Epithelial cell of proximal tubule (primary cell): ENCODE measurements at regions not wholly inside any gene's neighbourhood (a gene's known extent, or its start where the extent isn't known, plus 50 kb on each side); places are given as distances from the start of the nearest gene placed in this dataset.

Experiments used
- DNase-seq: peaks from one replicate; pipeline ENCODE4 v3.0.0-alpha.2; 2011; ENCODE audit warnings: low read depth
- H3K4me3 ChIP-seq: 2 replicates; pipeline ENCODE4 v1.5.1; 2011; ENCODE audit warnings: low read depth, mild to moderate bottlenecking, low read length
- CTCF ChIP-seq: conservative IDR thresholded peaks from 2 replicates; pipeline ENCODE4 v1.5.1; 2012; ENCODE audit warnings: low read depth, mild to moderate bottlenecking, low read length

DNA sequence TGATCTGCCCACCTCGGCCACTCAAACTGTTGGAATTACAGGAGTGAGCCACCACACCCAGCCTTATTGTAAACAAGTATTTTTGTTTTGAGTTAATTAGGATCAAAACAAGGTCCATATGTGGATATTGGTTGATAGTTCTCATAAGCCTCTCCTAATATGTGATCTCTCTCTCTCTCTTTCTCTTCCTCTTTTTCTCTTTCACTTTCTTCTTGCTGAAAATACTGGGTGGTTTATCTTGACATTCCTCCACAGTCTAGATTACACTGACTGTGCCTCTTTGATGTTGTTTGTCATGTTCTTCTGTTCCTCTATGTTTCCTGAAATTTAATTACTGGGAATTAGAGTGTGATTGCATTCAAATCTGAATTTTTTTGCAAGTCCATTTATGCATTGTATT lies 547.5 kb upstream of the NRXN1 start:
- DNase-seq: no peak
- no peak overlapping the region for H3K4me3 ChIP-seq
- TF ChIP-seq CTCF: no peak

DNA sequence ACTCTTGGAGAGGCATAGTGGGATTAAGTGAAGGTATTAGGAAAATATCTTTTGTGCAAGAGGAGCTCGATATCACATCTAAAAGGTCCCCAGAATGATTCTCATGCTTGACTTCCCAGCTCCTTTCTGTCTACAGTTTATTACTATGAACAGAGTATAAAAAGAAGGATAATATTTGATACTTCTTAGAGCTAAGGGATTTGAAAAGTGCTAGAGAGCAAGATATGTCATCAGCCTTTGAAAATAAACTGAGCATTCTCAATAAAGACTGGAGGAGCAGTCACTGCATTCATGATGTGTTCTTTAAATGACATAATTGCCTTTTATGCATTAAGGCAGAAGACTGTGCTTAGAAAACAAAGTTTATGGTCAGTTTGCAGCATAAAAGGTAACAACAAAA lies 543.2 kb upstream of the NRXN1 start:
- no peak for DNase-seq
- no peak for TF ChIP-seq CTCF
- no peak overlapping the region for H3K4me3 ChIP-seq

DNA sequence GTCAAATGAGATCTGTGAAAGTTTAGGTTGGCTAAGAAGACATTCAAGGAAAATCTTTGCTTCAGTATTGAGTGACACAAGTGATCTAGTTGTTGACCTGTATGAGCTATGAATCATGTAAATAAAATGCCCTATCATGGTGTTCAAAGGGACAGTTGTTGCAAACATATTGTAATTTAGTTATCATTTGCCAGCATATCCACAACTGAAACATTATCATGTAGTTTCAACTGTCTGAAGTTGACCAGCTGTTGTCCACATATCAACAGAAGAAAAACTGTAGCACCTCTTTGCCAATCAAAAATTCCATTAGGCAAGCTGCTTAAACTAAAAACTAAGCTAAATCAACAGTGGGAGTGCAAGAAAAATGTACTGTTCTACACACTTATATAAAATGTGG lies 527.1 kb upstream of the NRXN1 start:
- DNase-seq: no peak
- H3K4me3 ChIP-seq: no peak overlapping the region
- TF ChIP-seq CTCF: no peak

DNA sequence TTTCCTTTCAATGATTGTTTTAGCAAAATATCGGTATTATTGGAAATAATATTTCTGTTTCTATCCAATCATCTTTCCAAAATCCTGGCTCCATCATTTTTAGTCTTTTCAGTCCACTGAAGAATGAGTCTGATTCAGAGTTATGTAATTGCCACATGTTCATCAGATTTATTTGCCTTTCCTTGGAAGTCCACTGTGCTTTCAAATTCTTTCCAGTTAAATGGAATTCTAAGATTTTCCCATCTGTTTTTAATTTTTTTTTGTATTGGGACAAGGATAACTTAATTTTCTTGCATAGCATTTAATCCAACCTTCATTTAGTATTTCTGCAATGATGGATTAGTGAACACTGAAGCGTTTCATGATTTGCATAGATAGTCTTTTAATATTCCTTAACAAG lies 521.5 kb upstream of the NRXN1 start:
- no peak overlapping the region for H3K4me3 ChIP-seq
- no peak for DNase-seq
- TF ChIP-seq CTCF: no peak

DNA sequence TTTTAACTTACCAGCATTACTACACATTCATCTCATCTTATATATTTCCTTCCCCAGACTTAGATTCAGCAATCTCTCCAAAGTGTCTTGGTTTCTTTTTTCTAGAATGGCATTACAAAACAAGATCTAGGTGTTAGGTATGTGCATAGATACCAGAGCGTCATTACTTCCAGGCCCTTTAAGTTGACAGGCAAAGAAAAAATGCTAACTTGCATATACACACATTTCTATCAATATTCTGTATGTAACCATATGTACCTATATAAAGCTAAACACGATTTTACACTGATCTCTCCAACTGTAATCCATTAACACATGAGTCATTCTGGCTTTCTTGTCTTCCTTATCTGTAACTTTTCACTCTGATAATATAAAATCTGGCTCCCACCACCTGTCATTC lies 503.8 kb upstream of the NRXN1 start:
- H3K4me3 ChIP-seq: no peak overlapping the region
- no peak for TF ChIP-seq CTCF
- no peak for DNase-seq

GRCh38 chr2:51534166-51534565 lies 502.2 kb upstream of the NRXN1 start:
- DNase-seq: no peak
- no peak overlapping the region for H3K4me3 ChIP-seq
- TF ChIP-seq CTCF: no peak

DNA sequence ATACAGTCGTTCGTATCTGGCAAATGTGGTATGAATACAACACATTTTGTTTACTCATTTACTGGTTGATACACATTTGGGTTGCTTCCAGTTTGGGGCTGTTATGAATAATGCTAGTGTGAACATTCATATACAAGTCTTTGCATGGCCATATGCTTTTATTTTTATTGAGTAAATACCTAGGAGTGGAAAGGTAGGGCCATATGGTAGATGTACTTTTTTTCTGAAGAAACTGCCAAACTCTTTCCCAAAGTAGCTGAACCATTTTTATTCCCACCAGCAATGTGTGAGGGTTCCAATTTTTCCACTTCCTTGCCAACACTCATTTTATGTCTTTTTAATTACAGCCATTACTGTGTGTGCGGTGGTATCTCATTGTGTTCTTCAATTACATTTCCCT lies 496.2 kb upstream of the NRXN1 start:
- no peak for TF ChIP-seq CTCF
- DNase-seq: no peak
- no peak overlapping the region for H3K4me3 ChIP-seq
